Fibroblast of lung (primary cell): ENCODE measurements at regions not wholly inside any gene's neighbourhood (a gene's known extent, or its start where the extent isn't known, plus 50 kb on each side); places are given as distances from the start of the nearest gene placed in this dataset.

Experiments used
- EZH2 ChIP-seq: IDR thresholded peaks from 2 replicates; pipeline ENCODE4 v1.5.1; 2012; ENCODE audit warnings: low read length, control low read depth, mild to moderate bottlenecking; ENCODE audit errors: missing control alignments
- TF ChIP-seq, protein P1 (sequence below), 2 donors: IDR thresholded peaks in 1 of 2; conservative IDR thresholded peaks in 1 of 2; 1 replicate in 1 of 2; 2 replicates in 1 of 2; pipeline ENCODE4 v1.5.1; 2011 to 2012; ENCODE audit warnings: low read length in 2 of 2, control low read depth in 1 of 2, inconsistent platforms in 1 of 2, low read depth in 1 of 2, mild to moderate bottlenecking in 1 of 2

- TF ChIP-seq, protein P1, sequence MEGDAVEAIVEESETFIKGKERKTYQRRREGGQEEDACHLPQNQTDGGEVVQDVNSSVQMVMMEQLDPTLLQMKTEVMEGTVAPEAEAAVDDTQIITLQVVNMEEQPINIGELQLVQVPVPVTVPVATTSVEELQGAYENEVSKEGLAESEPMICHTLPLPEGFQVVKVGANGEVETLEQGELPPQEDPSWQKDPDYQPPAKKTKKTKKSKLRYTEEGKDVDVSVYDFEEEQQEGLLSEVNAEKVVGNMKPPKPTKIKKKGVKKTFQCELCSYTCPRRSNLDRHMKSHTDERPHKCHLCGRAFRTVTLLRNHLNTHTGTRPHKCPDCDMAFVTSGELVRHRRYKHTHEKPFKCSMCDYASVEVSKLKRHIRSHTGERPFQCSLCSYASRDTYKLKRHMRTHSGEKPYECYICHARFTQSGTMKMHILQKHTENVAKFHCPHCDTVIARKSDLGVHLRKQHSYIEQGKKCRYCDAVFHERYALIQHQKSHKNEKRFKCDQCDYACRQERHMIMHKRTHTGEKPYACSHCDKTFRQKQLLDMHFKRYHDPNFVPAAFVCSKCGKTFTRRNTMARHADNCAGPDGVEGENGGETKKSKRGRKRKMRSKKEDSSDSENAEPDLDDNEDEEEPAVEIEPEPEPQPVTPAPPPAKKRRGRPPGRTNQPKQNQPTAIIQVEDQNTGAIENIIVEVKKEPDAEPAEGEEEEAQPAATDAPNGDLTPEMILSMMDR (conservative IDR thresholded peaks at IDR 0.05 in 1 of 2, IDR thresholded peaks at IDR 0.05 in 1 of 2; ENCODE audit: low read depth in 1 of 2, low read length in 2 of 2): no peak
- TF ChIP-seq EZH2: no peak
Observed at GRCh38 chr11:91872243-91872642, 352.4 kb upstream of the FAT3 start.
